Stimulated activated CD4-positive, alpha-beta T cell treated with anti-CD3 and anti-CD28 coated beads, TNF-alpha, amount 100 ng/mL, for 48 hours (primary cell): ENCODE measurements at regions not wholly inside any gene's neighbourhood (a gene's known extent, or its start where the extent isn't known, plus 50 kb on each side); places are given as distances from the start of the nearest gene placed in this dataset.
"Not testable (repeated sequence)": the region's sequence is repeated elsewhere in the genome, so short reads cannot be mapped to it uniquely, and the experiment has no call there.

Source experiments
- DNase-seq, 3 donors: peaks; one replicate each; pipeline ENCODE4 v3.0.0-alpha.2; 2020; ENCODE audit warnings: low read depth in 3 of 3

DNA sequence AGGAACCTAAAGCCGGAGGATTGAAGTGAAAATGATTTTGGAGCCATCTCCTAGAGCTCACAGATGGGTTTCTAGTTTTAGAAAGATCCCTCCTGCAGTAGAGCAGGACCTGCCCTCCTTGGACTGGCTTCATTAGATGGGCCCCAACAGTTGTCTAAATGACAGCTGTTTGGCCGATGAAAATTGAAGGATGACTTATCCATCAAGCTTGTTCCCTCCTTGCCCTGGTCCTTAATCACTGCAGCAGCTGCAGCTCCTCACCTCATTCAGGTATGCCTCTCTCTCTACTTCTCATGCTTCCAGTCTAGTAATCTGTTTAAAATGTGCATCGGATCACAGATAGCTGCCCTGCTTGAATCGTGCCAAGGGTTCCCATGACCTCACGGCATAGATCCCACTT lies 677.6 kb downstream of the BCL11A start:
- no peak for DNase-seq

DNA sequence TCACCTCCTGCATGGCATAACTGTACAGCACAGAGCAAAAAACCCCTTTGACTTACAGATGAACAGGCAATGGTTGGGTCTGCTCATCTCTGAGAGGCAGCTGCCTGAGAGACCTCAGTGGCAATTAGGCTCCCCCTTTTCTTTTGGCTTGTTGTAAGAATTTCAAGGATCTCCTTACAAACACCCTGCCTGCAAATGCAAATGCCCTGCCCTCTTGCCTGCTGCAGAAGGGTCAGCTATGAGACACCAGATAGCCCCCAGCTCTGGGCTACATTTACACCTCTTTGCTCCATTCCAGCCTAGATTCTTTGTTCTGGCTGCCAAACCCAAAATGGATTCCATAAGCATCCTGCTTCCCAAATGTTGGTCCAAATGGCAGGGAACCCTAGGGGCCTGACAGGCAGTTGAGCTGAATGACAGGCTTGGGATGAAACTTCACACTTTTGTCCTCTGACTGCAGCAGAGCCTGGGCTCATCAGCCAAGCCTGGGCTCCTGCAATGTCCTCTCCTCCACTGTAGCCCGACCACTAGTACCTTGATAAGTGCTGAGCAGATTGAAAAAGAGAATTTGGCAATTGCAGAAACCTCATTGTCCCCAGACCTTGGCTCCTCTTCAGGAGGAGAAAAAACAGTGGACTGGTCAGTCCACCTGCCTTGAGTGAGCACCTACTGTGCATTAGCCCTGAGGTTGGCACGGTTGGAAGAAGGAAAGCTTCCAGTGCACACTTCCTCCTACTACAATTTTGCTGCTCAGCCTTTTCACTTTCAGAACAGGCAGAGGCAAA lies 678.3 kb downstream of the BCL11A start:
- DNase-seq = no peak

DNA sequence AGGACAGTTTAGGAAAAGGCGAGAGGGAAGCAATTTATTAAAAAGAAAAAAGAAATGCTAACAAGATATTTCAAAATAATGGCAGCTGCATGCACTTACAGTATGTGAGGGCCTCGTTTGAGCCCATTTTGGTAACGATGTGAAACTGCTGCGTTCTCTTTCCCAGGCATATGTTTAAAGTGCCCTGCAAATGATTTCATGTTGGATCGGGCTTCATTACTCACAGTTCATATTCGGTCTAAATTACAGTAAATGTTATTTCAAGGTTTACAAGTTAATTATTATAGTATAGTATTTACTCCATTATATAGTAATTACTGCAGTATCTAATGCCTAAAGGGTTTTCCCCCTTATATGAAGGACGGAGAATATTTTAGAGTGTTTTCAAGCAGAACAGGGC lies 679.1 kb downstream of the BCL11A start:
- DNase-seq = no peak

GRCh38 chr2:59871830-59872229 lies 681.6 kb downstream of the BCL11A start:
- DNase-seq = no peak

- no peak for DNase-seq
These were observed 684.5 kb downstream of the BCL11A start for GRCh38 chr2:59868981-59869380.

- no peak for DNase-seq
These were observed 687.0 kb downstream of the BCL11A start for GRCh38 chr2:59866436-59866835.

- no peak for DNase-seq
These were observed 694.9 kb downstream of the BCL11A start for GRCh38 chr2:59858540-59858939.

GRCh38 chr2:59857109-59857508 lies 696.3 kb downstream of the BCL11A start:
- no peak for DNase-seq

- DNase-seq = no peak
These were observed 697.1 kb downstream of the BCL11A start for GRCh38 chr2:59856391-59856790.

GRCh38 chr2:59853032-59853431 lies 700.4 kb downstream of the BCL11A start:
- no peak for DNase-seq

DNA sequence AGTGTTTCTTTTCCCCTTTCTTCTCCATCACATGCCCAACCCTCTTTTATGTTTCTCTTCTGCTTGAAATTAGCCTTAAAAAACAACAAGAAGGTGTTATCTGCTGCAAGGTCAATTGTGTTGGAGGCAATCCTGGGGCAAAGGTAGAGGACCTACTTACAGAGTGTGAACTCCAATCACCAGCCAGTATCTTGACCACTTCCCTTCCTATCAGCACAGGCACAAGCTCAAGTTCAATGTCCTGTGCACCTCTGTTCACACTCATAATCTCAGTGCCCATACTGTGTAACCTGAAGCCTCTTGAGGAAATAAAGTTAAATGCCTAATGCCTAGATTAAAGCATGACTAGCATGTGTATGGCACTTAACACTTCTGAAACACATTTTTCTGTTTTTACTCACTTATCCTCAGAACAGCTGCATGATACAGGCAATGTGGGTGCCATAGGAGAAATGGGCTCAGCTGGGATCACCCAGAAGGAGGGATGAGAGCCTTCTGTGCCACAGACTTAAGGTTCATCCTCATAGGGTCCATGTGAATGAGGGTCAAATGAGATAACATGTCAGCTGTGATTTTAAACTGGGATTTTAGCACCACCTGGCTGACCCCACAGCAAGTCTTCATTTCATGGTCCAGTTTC lies 701.5 kb downstream of the BCL11A start:
- no peak for DNase-seq

GRCh38 chr2:59850554-59850953 lies 702.9 kb downstream of the BCL11A start:
- DNase-seq = no peak

DNA sequence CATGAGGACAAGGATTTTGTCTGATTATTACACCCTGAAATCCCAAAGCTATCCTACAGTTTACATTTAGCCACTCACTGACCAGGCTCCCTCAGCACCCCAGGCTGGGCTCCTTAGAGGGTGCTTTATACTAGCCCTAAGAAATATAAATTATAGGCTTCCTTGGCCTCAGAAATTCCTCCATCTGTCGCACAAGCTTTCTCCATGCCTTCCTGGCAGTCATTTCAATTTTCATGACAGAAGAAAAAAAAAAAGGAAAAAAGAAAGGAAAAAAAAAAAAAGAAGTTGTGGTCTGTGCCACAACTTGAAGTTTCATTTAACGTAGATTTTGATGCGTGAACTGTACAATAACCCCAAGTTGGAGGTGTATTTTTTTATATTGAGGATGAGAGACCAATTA lies 719.5 kb downstream of the BCL11A start:
- DNase-seq = no peak

DNA sequence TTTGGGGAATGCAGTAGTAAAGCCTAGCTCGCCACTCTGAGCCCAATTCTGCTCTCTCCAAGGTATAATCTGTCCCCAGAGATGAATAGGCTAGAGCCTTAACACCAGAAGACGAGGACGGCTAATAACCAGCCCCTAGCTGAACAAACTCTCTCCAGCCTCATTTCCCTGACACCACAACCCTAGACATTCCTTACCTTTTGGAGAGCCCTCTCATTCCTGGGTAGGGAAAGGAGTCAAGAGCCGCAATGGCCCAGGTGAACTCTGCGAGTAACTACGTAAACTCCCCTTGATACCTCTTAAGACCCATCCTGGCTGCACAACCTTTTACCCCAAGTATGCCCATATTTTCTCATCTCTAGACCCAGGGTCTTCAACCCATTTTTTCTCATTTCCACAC lies 722.9 kb downstream of the BCL11A start:
- DNase-seq = no peak

DNA sequence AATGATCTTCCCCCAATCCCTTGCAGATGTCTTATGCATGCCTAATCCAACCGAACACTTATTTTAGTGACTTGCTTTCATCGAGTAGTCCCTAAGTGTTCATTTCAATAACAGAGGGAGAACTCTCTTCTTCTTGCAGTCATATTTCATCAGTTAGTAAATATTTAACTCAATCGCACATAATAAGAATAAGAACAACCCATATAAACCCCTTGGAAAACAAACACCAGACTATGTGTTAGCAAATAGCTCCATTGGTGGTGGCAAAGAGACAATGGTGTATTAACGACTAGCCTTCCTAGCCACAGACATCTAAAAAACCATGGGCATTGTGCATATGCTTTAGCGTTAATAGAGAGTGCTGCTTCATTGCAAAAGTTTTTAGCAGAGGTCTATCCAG lies 725.8 kb downstream of the BCL11A start:
- DNase-seq = no peak

GRCh38 chr2:59826177-59826576 lies 727.3 kb downstream of the BCL11A start:
- no peak for DNase-seq

- no peak for DNase-seq
These were observed 729.1 kb downstream of the BCL11A start for GRCh38 chr2:59824314-59824713.

GRCh38 chr2:59816075-59816474 lies 737.4 kb downstream of the BCL11A start:
- no peak for DNase-seq

DNA sequence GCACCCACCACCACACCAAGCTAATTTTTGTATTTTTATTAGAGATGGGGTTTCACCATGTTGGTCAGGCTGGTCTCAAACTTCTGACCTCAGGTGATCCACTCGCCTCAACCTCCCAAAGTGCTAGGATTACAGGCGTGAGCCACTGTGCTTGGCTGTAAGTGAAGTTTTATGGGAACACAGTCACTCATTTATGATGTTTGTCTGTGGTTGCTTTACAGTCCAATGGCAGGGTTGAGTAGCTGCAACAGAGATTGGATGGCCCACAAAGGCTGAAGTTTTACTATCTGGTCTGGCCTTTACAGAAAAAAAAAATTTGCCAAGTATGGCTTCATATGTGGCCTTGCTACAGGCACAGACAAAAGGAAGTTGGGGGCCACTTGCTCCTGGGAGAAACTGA lies 743.2 kb downstream of the BCL11A start:
- not testable (repeated sequence) for DNase-seq

DNA sequence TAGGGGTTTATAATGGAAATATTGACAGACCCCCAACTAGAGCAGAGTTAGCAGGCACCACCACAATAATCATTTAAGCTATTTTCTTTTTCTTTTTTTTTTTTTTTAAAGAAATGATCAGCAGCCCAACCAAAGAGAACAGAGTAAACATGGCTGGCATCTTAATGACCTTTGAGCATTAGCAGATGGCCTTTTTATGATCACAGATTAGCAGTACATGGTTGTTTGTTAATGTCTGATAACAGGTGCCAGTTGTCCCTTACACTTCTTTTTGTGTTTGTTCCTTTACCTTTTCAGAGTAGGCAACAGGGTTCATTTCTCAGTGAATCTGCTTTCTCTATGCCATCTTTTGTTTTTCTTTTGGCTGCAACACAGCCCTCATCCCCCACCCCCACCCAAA lies 747.0 kb downstream of the BCL11A start:
- no peak for DNase-seq

- no peak for DNase-seq
These were observed 748.7 kb downstream of the BCL11A start for GRCh38 chr2:59804732-59805131.

- DNase-seq = no peak
These were observed 749.9 kb downstream of the BCL11A start for GRCh38 chr2:59803586-59803985.

GRCh38 chr2:59798687-59799232 lies 754.7 kb downstream of the BCL11A start:
- DNase-seq = no peak
